Body of pancreas (tissue), 4 donors: ENCODE measurements at regions not wholly inside any gene's neighbourhood (a gene's known extent, or its start where the extent isn't known, plus 50 kb on each side); places are given as distances from the start of the nearest gene placed in this dataset.
A peak's percentile ranks its signal among the peaks of the same experiment; 100 is the strongest.

Source experiments
- ATAC-seq: fragments of 150-250 bp; one replicate; pipeline ENCODE4 v1.9.1; 2016
- DNase-seq, 4 donors: peaks; one replicate each; pipeline ENCODE4 v3.0.0-alpha.2; 2019
- H3K27ac ChIP-seq, 4 donors: fragments of 200-600 bp; sonication (generic); 1 replicate in 3 of 4; 2 replicates in 1 of 4; pipeline versions ENCODE4 v1.5.1 to v1.6.1; 2016 to 2019; ENCODE audit warnings: mild to moderate bottlenecking in 1 of 4, mixed read lengths in 1 of 4, moderate library complexity in 1 of 4
- H3K27me3 ChIP-seq, 2 donors: fragments of 200-600 bp; sonication (generic); one replicate each; pipeline ENCODE4 v1.6.0; 2016; ENCODE audit warnings: mild to moderate bottlenecking in 1 of 2
- H3K36me3 ChIP-seq, 2 donors: fragments of 200-600 bp; sonication (generic); replicated peaks in 1 of 2; 2 replicates each; pipeline ENCODE4 v1.5.1; 2016; ENCODE audit warnings: low read depth in 2 of 2; ENCODE audit not compliant: insufficient read depth in 1 of 2
- H3K4me1 ChIP-seq: fragments of 200-600 bp; sonication (generic); one replicate; pipeline ENCODE4 v1.6.0; 2016
- H3K4me3 ChIP-seq, 2 donors: fragments of 200-600 bp; sonication (generic); 1 replicate in 1 of 2; 2 replicates in 1 of 2; pipeline ENCODE4 v1.5.1; 2016 to 2019
- H3K9me3 ChIP-seq, 3 donors: fragments of 200-600 bp; sonication (generic); 1 replicate in 2 of 3; 2 replicates in 1 of 3; pipeline ENCODE4 v1.5.1; 2016
- CTCF ChIP-seq, 7 experiments: fragments of 450-650 bp in 4 of 7; fragments of 200-600 bp in 3 of 7; sonication (generic) in 3 of 7; IDR thresholded peaks; one replicate each; pipeline ENCODE4 v1.5.1; 2016 to 2019; ENCODE audit warnings: antibody characterized with exemption in 7 of 7
- POLR2A ChIP-seq, 3 donors: fragments of 450-650 bp; IDR thresholded peaks; one replicate each; pipeline ENCODE4 v1.6.1; 2016; ENCODE audit warnings: antibody characterized with exemption in 3 of 3, mild to moderate bottlenecking in 2 of 3
- WGBS, 2 donors: methylation state at CpG; one replicate each; pipeline ENCODE4 v1.1.5; 2017; 5-methylcytosine and 5-hydroxymethylcytosine counted together
- intact Hi-C: fragments of 100-400 bp; cut with DNase I; formaldehyde crosslinking; loops from one replicate; pipeline ENCODE4 v1.15.1; 2023

GRCh38 chr1:234753979-234754378 is 144.0 kb upstream of the IRF2BP2 start:
- Histone ChIP-seq H3K9me3 (no peaks in the 10 kb centered on the region), H3K27me3 (no peaks in the 10 kb centered on the region), H3K36me3 (no peaks in the 10 kb centered on the region), H3K27ac (no peak overlapping the region), H3K4me1 (peaks cover 47% of the 10 kb centered on the region), H3K4me3 (no peak overlapping the region)
- WGBS, 2 donors: 74 to 87% methylated on average over 3 of the region's 3 CpGs
- DNase-seq (no peak), ATAC-seq (no peak)
- intact Hi-C loops: no loop called here
- no peak for TF ChIP-seq CTCF (IDR thresholded peaks at IDR 0.05)
- no peak for TF ChIP-seq POLR2A (IDR thresholded peaks at IDR 0.05)

- Histone ChIP-seq H3K27me3 (no peaks in the 10 kb centered on the region), H3K4me1 (peaks cover 49% of the 10 kb centered on the region), H3K9me3 (no peaks in the 10 kb centered on the region), H3K4me3 (no peak overlapping the region), H3K36me3 (no peaks in the 10 kb centered on the region), H3K27ac (peak overlapping the region in 2 of 4 donors; percentile 86 to 95)
- no peak for DNase-seq
- 93 to 98% methylated on average over 8 of the region's 8 CpGs for WGBS, 2 donors
- ATAC-seq: no peak
- intact Hi-C loops: no loop called here
- TF ChIP-seq CTCF (IDR thresholded peaks at IDR 0.05) (no peak), POLR2A (IDR thresholded peaks at IDR 0.05) (no peak)
These were observed 142.9 kb upstream of the IRF2BP2 start for GRCh38 chr1:234752927-234753326.

GRCh38 chr1:234751678-234752077 is 141.7 kb upstream of the IRF2BP2 start:
- Histone ChIP-seq H3K4me1 (peaks cover 49% of the 10 kb centered on the region), H3K27me3 (no peaks in the 10 kb centered on the region), H3K9me3 (no peaks in the 10 kb centered on the region), H3K27ac (peak overlapping the region; percentile 75 to 95 (median 86)), H3K4me3 (no peak overlapping the region), H3K36me3 (no peaks in the 10 kb centered on the region)
- ATAC-seq (no peak), DNase-seq (no peak)
- intact Hi-C loops: no loop called here
- 82 to 87% methylated on average over 7 of the region's 7 CpGs for WGBS, 2 donors
- no peak for TF ChIP-seq POLR2A (IDR thresholded peaks at IDR 0.05)

GRCh38 chr1:234750922-234751627 is 141.1 kb upstream of the IRF2BP2 start:
- DNase-seq: peak; percentile 74 to 87 (median 78)
- no peak overlapping the region for H3K4me3 ChIP-seq
- no peaks in the 10 kb centered on the region for H3K36me3 ChIP-seq
- TF ChIP-seq CTCF (IDR thresholded peaks at IDR 0.05) (no peak), POLR2A (IDR thresholded peaks at IDR 0.05) (peak in 2 of 3 donors; percentile 22 to 60)
- peaks cover 49% of the 10 kb centered on the region for H3K4me1 ChIP-seq
- H3K27me3 ChIP-seq: no peaks in the 10 kb centered on the region
- intact Hi-C loops: no loop called here
- H3K27ac ChIP-seq: peak overlapping the region; percentile 75 to 95 (median 86)
- no peaks in the 10 kb centered on the region for H3K9me3 ChIP-seq
- 16 to 22% methylated on average over 4 of the region's 4 CpGs for whole genome bisulfite sequencing, 2 donors
- peak; percentile 92 for ATAC-seq

- DNase-seq (no peak), ATAC-seq (no peak)
- Histone ChIP-seq H3K4me1 (peaks cover 40% of the 10 kb centered on the region), H3K9me3 (no peaks in the 10 kb centered on the region), H3K4me3 (no peak overlapping the region), H3K36me3 (no peaks in the 10 kb centered on the region), H3K27ac (no peak overlapping the region), H3K27me3 (no peaks in the 10 kb centered on the region)
- intact Hi-C loops: no loop called here
- WGBS, 2 donors: 80 to 100% methylated on average over 1 of the region's 1 CpG
- no peak for TF ChIP-seq CTCF (IDR thresholded peaks at IDR 0.05)
- no peak for TF ChIP-seq POLR2A (IDR thresholded peaks at IDR 0.05)
These were observed 138.7 kb upstream of the IRF2BP2 start for GRCh38 chr1:234748713-234749112.
